ENCODE measurements at regions not wholly inside any gene's neighbourhood (a gene's known extent, or its start where the extent isn't known, plus 50 kb on each side); places are given as distances from the start of the nearest gene placed in this dataset.

GRCh38 chr9:16352251-16352650 lies 518.2 kb downstream of the BNC2 start:
- no peaks in the 10 kb centered on the region for H3K27me3 Mint-ChIP-seq (ENCODE audit: unreplicated experiment)
- no peak overlapping the region for H3K4me3 Mint-ChIP-seq (ENCODE audit: unreplicated experiment)
- DNase-seq (ENCODE audit: extremely low spot score, unreplicated experiment) = no peak
- no peaks in the 10 kb centered on the region for H3K9me3 Mint-ChIP-seq (ENCODE audit: unreplicated experiment)
- H3K36me3 Mint-ChIP-seq (ENCODE audit: unreplicated experiment) = no peaks in the 10 kb centered on the region
- no peak overlapping the region for H3K27ac Mint-ChIP-seq (ENCODE audit: unreplicated experiment)
- TF ChIP-seq, protein P1, sequence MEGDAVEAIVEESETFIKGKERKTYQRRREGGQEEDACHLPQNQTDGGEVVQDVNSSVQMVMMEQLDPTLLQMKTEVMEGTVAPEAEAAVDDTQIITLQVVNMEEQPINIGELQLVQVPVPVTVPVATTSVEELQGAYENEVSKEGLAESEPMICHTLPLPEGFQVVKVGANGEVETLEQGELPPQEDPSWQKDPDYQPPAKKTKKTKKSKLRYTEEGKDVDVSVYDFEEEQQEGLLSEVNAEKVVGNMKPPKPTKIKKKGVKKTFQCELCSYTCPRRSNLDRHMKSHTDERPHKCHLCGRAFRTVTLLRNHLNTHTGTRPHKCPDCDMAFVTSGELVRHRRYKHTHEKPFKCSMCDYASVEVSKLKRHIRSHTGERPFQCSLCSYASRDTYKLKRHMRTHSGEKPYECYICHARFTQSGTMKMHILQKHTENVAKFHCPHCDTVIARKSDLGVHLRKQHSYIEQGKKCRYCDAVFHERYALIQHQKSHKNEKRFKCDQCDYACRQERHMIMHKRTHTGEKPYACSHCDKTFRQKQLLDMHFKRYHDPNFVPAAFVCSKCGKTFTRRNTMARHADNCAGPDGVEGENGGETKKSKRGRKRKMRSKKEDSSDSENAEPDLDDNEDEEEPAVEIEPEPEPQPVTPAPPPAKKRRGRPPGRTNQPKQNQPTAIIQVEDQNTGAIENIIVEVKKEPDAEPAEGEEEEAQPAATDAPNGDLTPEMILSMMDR (IDR thresholded peaks at IDR 0.05) = no peak
- peaks cover 2% of the 10 kb centered on the region for H3K4me1 Mint-ChIP-seq (ENCODE audit: unreplicated experiment)

DNA sequence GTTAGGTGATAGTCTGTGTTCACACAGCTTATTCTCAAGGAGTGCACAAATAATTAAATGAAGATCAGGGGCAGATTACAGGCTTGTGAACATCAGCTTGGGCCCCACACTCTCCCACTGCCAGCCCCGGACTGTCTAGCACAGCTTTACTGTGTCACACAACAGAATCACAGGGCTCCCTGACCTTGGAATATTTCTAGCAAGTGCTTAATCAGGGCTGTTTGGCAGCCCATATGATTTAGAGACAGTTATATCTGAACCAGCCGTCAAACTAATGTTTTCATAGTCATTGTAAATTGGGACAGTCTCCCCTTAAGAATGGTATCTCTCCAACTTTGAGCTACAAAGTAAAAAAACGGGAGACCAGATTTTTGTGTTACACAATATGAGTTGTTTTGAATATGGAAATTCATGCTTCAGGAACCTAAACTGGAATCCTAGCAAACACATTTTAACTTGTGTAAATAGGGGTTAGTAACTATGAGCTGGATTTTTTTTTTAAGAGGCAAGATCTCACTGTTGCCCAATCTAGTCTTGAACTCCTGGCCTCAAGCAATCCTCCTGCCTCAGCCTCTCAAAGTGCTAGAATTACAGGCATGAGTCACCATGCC lies 517.6 kb downstream of the BNC2 start:
- Mint-ChIP-seq H3K4me1 (ENCODE audit: unreplicated experiment) (peaks cover 8% of the 10 kb centered on the region), H3K27me3 (ENCODE audit: unreplicated experiment) (no peaks in the 10 kb centered on the region), H3K36me3 (ENCODE audit: unreplicated experiment) (no peaks in the 10 kb centered on the region), H3K27ac (ENCODE audit: unreplicated experiment) (no peak overlapping the region), H3K9me3 (ENCODE audit: unreplicated experiment) (no peaks in the 10 kb centered on the region), H3K4me3 (ENCODE audit: unreplicated experiment) (no peak overlapping the region)
- TF ChIP-seq, protein P1 (IDR thresholded peaks at IDR 0.05) = no peak
- no peak for DNase-seq (ENCODE audit: extremely low spot score, unreplicated experiment)

DNA sequence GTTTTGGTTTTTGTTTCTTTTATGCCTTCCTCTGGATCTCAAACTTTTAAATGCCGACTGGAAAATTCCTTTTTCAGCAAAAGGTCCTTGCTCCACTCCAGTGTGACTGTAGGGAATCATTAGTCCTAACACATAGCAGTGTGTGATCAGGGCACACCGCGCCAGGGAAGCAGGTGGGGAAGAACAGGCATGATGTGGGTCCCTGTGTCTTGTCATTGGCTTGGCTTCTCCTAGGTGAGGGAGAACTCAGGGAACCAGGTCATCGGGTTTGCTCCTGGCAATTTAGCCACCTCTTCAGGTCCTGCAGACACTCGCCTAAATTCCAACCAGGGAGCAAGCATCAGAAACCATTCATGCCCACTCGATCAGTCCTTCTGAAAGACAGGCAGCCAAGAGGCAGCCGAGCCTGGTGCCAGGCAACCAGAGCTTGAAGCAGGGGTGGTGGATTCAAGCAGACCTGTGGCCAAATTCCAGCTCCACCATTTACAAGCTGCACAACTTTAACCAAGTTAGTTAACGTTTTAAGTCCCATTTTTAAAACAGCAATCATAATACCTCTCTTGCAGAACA lies 514.2 kb downstream of the BNC2 start:
- H3K4me3 Mint-ChIP-seq (ENCODE audit: unreplicated experiment) = no peak overlapping the region
- TF ChIP-seq, protein P1 (IDR thresholded peaks at IDR 0.05) = no peak
- peaks cover 10% of the 10 kb centered on the region for H3K9me3 Mint-ChIP-seq (ENCODE audit: unreplicated experiment)
- no peaks in the 10 kb centered on the region for H3K27me3 Mint-ChIP-seq (ENCODE audit: unreplicated experiment)
- peaks cover 15% of the 10 kb centered on the region for H3K4me1 Mint-ChIP-seq (ENCODE audit: unreplicated experiment)
- no peak for DNase-seq (ENCODE audit: extremely low spot score, unreplicated experiment)
- peaks cover 3% of the 10 kb centered on the region for H3K36me3 Mint-ChIP-seq (ENCODE audit: unreplicated experiment)
- H3K27ac Mint-ChIP-seq (ENCODE audit: unreplicated experiment) = no peak overlapping the region

DNA sequence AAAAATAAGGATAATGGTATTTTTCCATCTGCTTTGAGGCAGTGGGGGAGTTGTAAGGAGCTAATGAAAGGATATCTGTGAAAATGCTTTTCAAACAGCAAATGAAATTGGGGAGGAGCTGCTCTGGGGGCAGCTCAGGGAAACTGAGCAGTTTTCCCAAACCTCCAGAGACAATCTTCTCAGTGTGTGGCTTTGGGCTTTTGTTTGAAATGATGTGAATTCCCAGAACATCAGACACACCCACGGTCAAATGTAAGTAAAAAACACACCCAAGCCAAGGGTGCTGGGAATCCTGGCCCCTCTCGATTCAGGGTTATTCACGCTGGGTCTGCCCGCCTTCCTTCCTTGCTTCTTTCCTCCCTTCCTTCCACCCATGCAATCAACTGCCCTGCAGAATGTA lies 512.6 kb downstream of the BNC2 start:
- TF ChIP-seq, protein P1 (IDR thresholded peaks at IDR 0.05) = no peak

GRCh38 chr9:16358751-16359150 lies 511.7 kb downstream of the BNC2 start:
- Mint-ChIP-seq H3K27me3 (ENCODE audit: unreplicated experiment) (no peaks in the 10 kb centered on the region), H3K36me3 (ENCODE audit: unreplicated experiment) (peaks cover 3% of the 10 kb centered on the region)

More for the DNA sequence above, 512.6 kb downstream of the BNC2 start:
- Mint-ChIP-seq H3K9me3 (ENCODE audit: unreplicated experiment) (peaks cover 10% of the 10 kb centered on the region), H3K27ac (ENCODE audit: unreplicated experiment) (no peak overlapping the region), H3K4me1 (ENCODE audit: unreplicated experiment) (peaks cover 15% of the 10 kb centered on the region), H3K27me3 (ENCODE audit: unreplicated experiment) (no peaks in the 10 kb centered on the region), H3K36me3 (ENCODE audit: unreplicated experiment) (peaks cover 3% of the 10 kb centered on the region), H3K4me3 (ENCODE audit: unreplicated experiment) (no peak overlapping the region)
- DNase-seq (ENCODE audit: extremely low spot score, unreplicated experiment) = peak; percentile 30

More at GRCh38 chr9:16358751-16359150, 511.7 kb downstream of the BNC2 start:
- Mint-ChIP-seq H3K27ac (ENCODE audit: unreplicated experiment) (no peak overlapping the region), H3K9me3 (ENCODE audit: unreplicated experiment) (peaks cover 10% of the 10 kb centered on the region), H3K4me1 (ENCODE audit: unreplicated experiment) (peaks cover 15% of the 10 kb centered on the region), H3K4me3 (ENCODE audit: unreplicated experiment) (no peak overlapping the region)
- peak; percentile 30 for DNase-seq (ENCODE audit: extremely low spot score, unreplicated experiment)
- TF ChIP-seq, protein P1 (IDR thresholded peaks at IDR 0.05) = no peak

All from osteocyte (in vitro differentiated cells).